ENCODE measurements at regions not wholly inside any gene's neighbourhood (a gene's known extent, or its start where the extent isn't known, plus 50 kb on each side); places are given as distances from the start of the nearest gene placed in this dataset.

- no peak for DNase-seq
Measured at GRCh38 chr12:94706250-94706661, 55.9 kb upstream of the TMCC3 start.

- no peak for DNase-seq
Measured at GRCh38 chr12:94705676-94706075, 55.3 kb upstream of the TMCC3 start.

- peak; percentile 32 for DNase-seq
Measured at GRCh38 chr12:94704452-94705306, 54.3 kb upstream of the TMCC3 start.

- no peak for DNase-seq
Measured at GRCh38 chr12:94702696-94703095, 52.3 kb upstream of the TMCC3 start.

DNA sequence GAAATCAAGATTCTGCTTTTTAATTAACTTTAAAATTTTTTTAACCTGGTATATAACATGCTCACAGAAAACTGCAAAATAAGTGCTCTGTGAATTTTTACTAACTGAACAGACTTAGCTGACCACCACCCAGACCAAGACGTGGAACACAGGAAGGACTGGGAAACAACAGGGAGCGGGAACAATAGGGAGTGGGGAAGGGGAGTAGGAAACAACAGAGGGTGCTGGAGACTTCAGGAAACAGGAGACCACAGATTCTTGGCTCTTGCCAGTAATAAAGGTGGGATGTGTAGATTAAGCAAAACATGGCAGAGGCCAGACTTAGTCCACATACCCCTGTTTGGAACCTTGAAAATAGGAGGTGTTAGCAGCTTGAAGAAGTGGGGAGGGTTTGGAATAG, 51.4 kb upstream of the TMCC3 start:
- no peak for DNase-seq

DNA sequence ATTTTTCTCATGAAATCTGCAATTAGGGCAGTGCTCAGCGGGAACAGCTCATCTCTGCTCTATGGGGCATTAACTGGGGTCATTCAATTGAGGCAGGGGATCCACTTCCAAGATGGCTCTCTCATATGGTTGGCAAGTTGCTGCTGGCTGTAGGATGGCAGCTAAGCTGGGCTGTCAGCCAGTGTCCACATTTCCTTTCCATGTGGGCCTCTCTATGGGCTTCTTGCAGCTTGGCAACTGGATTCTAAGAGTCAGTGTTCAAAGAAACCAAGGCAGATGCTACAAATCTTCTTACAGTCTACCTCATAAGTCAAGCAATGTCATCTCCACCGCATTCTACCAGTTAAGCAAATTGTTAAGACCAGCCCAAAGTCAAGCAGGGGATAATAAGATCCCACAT, 50.3 kb upstream of the TMCC3 start:
- no peak for DNase-seq

Measured in SHP77 treated with DMSO at 0.1 percent for 48 hours (cell line).